Activated T-cell treated with anti-CD3 and anti-CD28 coated beads, Interleukin-2, amount 50 U/mL, for 48 hours (primary cell): ENCODE measurements at regions not wholly inside any gene's neighbourhood (a gene's known extent, or its start where the extent isn't known, plus 50 kb on each side); places are given as distances from the start of the nearest gene placed in this dataset.

ENCODE experiments used
- DNase-seq, 2 experiments: peaks; one replicate each; pipeline ENCODE4 v3.0.0-alpha.2; 2020

DNA sequence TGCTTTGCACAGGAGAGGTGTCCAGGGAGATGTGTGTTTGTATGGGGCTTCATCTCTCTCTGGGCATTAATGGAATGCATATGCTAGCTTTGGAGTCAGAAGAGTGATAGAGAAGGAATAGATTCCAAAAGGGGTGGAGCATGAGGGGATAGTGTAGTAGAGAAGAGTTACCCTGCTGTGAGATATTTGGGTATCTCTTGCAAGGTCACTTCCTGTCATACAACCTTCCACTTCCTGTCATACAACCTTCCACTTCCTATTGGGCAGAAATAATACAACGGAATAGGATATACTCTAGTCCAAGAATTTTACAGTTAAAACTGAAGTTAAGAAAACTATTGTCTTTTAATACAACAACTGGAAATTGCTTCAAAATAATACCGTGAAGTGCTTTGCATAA lies 351.8 kb upstream of the FMN2 start:
- DNase-seq: no peak

DNA sequence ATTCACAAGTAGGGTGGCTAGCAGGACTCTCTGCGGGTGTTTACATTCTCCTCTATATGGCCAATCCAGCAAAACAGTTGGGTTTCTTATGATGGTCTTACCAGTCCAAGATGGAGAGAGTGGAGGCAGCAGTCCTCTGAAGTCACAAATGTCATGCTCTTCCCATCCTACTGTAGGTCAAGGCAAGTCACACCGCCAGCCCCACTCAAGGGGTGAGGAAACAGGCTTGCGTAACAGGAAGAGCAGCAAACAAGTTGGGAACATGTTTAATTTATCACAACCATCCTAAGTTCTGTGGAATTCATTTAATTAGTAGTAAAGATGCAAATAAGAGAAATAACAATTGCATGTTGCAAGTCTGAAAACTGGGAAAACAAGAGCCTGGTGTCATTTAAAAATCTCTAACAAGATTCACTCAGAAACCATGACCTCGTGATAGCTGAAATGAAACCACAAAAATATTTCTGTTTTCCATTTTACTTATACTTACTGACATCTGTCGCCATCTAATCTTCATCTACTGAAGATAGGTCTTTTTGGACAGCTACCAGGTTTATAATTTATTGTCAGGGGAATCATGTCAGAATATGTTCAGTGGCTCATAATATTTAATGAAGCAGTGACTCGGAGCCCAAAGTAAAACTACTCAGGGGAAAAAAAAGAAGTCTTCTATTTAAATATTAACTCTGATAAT lies 349.1 kb upstream of the FMN2 start:
- DNase-seq: no peak

DNA sequence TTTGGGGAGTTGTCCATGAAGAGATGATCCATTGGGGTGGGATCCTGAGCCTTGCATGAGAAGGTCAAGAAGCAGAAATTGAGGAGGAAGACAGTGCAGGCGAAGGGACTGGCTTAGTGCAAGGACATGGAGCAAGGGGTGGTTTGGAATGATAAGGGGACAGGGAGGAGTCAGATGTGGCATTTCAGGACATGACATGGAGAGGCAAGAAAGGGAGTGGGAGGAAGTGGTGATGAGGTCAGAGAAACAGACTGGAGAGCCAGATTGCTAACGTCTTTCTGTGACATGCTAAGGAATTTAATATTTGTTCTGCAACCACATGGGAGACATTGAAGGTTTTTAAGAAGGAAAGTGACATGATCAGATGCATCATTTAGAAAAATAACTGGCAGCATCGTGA lies 346.8 kb upstream of the FMN2 start:
- DNase-seq: no peak

DNA sequence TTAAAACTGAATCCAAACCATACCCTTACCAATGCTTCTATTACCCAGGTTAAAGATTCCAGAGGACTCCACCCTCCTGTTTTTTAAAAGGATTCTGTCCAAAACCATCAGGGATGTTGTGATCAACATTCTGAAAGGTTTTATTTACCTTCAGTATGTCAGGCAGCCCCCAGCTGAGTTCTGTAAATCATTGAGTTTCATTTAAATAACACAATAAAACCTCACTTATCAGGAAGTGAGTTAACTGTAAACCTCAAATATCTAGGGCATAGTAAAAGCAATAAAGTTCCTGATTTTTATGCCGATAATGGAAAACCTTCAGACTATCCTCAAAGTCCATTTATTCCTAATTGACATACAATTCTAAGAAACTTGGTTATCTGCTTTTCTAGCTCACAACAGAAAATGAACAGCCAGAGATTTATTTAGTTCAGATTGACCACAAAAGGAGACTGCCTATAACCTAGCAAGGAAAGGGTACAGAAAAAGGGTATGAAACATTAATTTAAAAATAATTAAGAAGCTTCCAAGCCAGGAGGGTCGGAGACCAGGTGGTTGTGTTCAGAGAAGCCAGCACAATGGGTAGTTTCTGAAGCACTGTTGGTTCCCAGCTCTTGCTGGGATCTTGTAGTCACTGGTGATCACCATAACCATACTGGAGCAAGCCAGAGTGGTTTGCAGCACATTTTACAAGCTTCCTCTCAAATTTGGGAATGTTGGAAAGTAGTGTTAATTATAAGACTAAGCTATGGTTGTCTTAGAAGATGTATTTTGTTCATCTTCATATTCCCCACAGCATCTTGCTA lies 336.4 kb upstream of the FMN2 start:
- no peak for DNase-seq

DNA sequence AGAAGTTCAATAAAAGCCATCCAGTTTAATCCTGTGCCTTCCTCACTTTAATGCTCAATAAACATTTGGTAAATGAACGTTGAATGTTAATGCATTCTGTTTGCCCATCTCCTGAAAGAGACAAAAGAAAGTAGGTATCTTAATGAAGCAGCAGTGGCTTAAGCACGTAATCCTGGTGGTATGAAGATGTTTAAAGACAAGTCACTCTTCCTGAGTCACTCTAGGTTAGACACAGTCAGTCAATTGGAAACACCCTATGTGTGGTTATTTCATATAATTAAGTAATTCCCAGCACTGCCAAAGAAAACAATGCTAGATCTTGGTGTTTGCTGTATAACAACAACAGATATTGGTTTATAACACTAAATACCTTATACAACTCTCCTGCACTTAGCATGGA lies 334.0 kb upstream of the FMN2 start:
- no peak for DNase-seq

DNA sequence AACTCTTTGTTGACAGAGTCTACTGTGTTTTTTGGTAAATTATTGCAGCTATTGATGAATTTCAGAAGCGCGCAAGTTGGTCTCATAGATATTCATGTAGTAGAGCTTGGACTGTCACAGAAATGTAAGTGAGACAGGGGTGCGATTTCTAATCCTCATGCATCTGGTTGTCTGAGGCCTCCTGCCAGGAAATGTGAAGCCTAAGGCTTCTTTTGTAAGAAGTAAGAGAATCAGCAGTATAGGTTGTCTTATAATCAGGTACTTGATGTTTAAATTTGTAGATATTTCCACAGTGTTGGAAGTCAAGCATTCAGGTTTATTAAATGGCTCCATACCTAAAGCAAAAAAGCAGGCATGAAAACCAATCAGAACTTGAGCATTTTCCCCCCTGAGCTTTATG lies 332.9 kb upstream of the FMN2 start:
- DNase-seq: no peak

DNA sequence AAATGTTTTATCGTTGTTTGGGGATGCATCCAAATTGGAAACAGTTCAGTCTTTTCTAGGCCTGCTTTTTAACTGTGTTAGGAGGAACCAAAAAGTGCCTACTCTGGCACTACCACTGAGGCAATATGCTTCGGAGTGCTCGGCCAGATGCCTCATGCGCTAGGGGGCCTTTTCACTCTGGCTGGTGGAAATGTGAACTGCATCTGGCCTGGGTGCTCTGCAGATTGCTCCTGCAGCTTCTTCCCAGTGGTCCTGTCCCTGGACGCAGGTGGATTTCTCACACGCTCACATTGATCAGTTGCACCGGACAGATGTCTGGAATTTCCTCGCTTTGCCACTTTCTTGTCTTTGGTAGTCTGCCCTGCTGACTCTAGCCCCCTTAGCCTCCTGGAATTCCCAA lies 330.2 kb upstream of the FMN2 start:
- no peak for DNase-seq

DNA sequence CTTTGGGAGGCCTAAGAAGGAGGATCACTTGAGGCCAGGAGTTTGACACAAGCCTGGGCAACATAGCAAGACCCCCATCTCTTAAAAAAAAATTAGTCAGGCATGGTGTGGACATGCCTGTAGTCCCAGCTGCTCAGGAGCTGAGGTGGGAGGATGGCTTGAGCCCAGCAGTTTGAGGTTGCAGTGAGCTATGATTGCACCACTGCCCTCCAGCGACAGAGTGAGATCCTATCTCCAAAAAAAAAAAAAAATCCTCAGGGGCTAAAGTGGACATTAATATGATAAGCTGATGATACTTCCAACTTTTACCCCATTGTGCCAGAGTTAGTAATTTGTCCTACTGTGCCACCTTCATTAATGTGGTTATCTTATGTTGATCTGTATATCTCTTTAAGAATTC lies 327.8 kb upstream of the FMN2 start:
- no peak for DNase-seq

DNA sequence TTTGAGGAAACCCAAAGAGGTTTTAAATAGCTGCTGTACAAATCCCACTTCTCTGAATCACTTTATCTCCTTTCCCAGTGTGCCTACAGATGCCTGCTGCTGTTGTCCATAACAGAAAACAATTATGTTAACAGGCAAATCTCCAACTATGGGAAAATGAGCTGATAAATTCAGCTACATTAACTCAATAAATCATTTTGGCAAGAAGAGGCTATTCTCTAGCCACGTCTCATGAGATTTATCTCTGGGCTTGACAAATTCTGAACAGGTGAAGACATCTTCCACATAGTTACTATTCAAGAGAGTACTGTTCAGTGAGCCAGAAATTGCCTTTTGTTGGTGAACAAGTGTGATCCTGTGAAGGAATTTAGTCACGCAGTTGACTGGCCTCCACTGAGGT lies 327.1 kb upstream of the FMN2 start:
- DNase-seq: no peak

DNA sequence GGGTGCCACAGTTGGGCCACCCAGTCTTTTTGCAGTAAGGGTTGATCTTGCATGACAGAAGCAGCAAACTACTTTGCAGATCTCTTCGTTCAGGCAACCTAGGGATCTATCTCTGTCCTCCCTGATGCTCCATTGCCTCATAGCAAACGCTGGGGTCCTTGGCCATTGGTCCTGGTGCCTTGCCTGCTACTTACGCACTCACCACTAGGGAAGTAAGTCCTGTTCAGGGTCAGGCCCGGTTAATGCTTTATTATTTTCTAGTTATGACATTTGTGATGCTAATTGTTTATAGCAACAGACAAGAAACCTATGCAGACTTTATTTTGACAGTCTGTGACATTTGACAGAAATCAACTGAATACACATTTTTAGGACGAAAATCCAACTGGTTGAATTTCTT lies 326.5 kb upstream of the FMN2 start:
- no peak for DNase-seq

DNA sequence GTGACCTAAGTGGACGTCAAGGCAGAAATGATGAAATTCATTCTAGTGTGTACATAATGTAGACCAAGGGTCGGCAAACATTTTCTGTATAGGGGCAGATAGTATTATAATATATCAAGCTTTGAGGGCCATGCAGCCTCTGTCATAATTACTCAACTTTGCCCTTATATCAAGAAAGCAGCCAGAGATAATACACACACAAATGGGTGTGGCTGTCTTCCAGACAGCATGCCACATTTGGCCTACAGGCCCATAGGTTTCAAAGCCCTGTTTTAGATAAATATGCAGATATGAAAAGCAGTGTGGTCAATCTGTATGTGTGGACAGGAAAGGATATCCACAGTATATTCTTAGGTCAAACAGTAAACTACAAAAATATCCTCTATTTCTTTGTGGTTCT lies 320.1 kb upstream of the FMN2 start:
- no peak for DNase-seq

DNA sequence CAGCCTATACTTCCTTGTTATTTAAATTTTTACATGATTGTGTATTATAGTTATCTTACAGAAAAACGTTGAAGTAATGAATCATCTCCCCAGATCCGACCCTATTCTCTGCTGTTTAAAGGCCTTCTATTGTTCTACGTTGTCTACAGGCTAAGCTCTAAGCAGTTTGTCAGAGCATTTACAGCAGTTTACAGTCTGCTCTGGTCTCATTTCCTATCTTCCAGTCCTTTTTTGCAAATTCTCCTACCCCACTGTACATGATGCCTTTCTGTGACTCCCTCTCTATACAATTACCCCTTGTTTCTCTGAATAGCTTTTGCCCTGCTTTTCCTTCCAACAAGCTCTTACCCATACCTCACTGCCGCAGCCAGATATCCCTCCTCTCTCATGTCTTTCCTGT lies 319.2 kb upstream of the FMN2 start:
- no peak for DNase-seq

DNA sequence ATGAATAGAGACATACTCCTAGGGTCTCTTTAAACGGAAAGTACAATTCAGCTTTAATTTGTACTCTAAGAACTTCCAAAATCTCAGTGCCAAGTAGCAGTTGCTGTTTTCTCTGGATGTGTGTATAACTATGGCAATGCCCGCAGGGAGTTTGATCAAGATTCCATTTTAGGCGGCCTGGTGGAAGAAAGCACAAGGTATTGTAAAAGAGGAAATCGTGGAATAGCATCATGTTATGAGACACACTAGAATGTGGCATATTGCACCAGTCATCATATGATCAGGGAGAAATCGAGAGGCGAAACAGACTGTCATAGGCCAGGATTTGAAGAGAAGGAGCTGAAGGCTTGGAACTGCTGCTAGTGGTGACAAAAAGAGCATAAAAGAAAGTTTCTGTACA lies 316.2 kb upstream of the FMN2 start:
- no peak for DNase-seq

DNA sequence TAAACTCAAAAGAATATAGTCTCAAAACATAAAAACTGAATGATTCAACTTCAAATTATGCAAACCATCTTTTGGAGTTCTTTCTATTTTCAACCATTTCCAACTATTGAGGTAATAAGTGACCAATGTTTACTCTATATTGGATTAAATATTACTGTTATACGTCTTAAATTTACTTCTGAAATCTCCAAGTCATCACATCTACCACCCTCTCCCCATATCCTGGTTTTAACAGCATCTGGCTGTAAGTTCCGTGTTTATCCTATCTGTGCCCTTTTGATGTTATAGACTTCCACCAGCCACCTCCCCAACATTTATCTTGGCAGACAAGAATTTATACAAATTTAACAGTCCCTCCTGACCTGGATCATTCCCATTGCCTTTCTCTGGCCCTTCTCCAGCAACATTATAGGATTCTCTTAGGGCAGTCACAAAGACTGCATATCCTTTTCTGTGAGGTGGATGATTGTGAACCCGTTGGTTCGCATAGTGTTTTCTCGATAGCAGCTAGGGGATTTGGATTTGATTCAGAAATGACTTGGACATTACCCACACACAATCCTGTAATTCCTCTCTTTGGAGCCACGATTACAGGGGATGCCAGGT lies 313.4 kb upstream of the FMN2 start:
- DNase-seq: no peak

DNA sequence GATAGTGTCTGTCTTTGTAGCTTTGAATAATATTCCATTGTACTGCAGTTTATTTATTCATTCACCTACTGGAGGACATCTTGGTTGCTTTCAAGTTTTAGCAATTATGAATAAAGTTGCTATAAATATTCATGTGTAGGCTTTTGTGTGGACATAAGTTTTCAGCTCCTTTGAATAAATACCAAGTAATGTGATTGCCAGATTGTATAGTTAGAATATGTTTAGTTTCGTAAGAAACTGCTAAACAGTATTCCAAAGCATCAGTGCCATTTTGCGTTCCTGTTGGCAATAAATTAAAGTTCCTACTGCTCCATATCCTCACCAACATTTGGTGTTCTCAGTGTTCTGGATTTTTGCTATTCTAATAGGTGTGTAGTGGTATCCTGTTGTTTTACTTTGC lies 311.7 kb upstream of the FMN2 start:
- no peak for DNase-seq

DNA sequence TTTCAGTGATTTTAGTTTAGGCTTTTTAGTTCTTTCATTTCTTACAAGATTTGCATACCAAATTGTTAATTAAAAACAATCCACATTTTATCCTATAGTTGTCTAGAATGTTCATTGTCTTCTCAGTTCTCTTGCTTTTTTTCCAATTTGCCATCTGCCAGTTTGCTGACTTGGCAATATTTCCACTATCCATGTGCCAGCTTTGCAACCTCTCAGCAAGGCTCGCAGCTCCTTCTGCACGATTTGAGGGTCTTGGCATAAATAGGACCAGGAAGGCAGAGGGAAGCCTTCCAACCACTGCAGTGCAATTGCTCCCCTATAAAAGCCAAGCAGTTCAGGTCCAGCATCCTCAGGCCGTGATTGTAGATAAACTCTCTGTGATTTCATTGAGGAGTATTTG lies 306.8 kb upstream of the FMN2 start:
- no peak for DNase-seq

DNA sequence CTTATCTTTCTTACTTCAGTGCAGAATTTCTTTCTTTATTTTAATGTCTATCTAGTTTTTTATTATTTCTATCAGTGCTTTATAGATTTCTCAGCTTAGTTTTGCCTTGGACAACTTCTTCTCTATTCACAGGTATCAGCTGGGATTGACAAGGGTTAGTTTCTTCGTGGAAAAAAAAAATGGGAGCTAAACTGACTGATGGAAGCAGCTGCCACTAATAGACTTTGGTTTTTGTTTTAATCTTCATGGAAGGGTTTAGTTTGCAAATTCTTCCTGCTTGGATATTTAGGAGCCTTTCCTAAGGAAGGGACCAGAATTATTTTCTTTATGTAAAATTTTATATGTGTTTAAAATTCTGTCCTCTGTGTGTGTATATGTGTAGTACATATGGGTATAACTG lies 306.1 kb upstream of the FMN2 start:
- DNase-seq: no peak

DNA sequence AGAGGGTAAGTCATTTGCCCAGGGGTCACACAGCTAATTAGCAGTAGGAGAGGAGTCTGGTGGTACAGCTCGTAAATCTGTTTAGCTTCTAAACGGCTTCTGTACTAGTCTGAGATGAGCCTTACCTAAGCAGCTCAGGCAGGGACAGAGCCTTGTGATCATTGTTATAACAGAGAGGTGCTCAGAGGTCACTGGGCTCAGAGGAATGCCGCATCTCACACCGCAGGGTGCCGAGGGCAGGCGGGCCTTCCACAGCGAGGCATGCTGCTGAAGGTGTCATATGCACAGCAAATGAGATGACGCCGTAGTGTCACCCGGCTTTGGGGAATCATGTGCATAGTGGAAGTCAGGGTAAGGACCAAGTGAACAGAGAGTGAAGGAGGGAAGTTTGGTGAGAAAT lies 305.2 kb upstream of the FMN2 start:
- no peak for DNase-seq

DNA sequence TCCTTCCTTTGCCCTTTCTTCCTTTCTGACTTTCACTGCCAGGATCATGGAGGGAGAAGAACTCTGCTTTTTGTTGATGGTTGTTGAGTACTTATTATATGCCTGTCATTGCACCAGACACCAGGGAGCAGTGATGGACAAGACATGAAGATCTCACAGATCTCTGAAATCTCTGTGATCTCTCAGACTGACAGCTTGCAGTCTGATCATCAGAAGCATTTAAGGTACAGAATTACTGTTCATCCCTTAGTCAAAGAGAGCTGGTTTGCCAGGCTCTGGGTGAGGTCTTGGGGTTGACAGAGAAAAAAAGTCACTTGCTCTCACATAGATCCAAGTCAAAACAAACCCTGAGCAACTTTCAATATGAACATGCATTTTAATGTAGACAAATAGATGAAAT lies 299.5 kb upstream of the FMN2 start:
- DNase-seq: no peak

DNA sequence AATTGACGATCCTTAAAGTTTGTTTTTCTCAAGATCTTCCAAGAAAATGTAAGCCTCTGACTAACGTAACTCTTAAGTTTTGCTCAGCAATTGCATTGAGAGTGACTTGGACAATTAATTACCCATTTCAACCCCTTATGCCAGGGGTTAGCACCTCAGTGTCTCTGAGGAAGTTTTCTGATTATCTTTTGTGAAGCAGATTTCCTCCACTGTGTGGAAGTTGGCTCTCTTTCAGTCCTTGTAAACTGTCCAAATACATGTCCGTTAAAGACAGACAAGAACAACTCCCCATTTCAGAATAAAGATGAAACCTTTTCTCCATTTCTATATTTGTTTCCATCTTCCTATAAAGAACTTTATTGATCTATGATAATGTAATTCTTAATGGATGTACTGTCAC lies 296.4 kb upstream of the FMN2 start:
- DNase-seq: no peak

DNA sequence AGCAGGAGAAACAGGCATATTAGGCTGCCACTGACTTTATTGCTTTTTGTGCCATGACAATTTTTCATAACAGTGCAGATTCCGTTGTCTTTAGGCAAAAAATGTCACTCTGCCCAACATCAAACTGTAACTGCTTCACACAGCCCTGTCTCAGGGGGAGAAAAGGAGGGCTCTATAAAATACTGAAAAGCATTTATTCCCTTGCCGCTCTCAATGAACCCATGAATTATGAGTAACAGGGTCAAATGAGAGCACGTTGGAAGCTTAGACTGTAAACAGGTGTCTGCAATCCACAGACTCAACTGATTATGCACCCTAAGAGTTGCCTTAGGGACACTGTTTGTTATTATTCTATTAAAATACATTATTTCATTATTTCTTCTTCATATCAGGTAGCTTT lies 292.1 kb upstream of the FMN2 start:
- DNase-seq: no peak

DNA sequence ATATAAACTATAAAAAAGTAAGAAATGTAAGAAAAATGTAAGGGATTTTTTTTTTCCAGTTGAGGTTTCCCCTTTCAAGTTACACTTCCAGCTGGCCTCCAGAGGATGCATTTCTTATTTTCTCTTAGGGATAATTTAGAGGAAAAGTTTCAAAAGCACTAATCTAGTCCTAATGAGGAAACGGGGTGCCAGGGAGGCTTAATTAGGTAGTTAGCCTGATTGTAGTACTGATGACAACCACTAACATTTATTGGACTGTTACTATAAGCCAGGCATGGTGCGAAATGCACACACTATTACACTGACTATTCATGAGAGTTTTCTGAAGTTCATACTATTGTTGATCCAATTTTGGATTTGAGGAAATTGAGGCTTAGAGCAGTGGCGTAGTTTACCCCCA lies 290.8 kb upstream of the FMN2 start:
- DNase-seq: no peak

DNA sequence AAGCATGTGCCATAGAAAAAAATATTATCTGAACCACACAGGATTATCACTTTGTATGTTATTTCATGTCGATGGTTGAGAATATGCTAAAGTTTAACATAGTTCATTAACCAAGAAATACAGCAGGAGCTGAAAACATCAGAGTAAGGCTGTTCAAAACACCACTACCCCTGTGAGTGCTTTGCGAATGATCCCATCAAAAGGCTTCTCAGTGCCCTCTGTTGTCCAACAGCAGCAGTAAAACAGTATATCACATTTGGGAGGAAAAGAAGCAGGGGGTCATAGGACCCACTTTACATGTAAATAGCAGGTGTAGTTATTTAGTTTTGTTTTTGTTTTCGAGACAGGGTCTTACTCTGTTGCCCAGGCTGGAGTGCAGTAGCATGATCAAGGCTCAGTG lies 289.4 kb upstream of the FMN2 start:
- no peak for DNase-seq

DNA sequence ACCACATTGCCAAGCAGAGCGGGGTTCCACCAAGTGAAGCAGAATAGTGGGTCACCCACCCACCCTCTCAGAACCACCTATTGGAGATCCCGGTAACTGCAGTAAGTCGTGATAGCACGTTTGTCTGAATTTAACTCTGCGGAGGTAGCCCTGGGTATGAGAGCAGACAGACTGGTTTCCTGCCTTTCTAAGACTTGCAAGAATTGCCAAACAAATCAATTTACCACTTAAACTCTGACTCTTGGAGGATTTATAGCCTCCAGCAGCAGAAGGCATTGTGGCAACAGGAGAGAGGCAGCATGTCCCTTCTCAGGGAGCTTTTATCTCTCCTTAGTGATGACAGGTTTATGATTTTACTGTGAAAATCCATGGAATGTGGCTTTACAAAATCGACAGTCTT lies 287.9 kb upstream of the FMN2 start:
- no peak for DNase-seq

DNA sequence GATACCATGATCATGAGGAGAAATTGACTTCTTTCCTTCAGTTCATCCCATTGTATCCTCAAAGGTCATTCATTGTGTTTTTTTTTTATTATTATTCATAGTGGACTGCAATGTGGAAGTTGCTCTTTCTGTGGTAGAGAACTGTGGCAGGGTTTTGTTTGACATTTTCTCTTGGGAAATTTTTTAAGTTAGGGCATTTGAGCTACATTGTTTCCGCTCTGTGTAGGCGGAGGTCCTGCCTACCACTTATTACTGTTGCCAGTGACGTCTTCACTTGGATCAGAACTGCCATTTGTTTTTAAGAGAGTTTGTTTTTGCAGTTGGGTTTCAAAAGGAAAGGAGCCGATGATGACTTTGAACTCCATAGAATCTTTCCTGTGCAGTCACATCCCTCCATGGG lies 287.4 kb upstream of the FMN2 start:
- no peak for DNase-seq
